ENCODE measurements at regions not wholly inside any gene's neighbourhood (a gene's known extent, or its start where the extent isn't known, plus 50 kb on each side); places are given as distances from the start of the nearest gene placed in this dataset.

DNA sequence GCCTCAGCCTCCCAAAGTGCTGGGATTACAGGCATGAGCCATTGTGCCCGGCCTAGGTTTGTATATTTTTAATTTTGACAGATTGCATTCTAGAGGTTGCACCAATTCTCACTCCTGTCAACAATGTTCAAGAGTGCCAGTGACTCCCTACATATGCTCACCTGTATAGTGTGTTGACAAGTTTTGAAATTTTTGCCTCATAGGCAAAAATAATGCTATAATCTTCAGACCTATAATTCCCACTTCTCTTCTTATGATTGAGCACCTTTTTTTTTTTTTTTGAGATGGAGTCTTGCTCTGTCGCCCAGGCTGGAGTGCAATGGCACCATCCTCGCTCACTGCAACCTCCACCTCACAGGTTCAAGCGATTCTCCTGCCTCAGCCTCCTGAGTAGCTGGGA is 139.7 kb downstream of the EVX1 start:
- TF ChIP-seq, protein P1, sequence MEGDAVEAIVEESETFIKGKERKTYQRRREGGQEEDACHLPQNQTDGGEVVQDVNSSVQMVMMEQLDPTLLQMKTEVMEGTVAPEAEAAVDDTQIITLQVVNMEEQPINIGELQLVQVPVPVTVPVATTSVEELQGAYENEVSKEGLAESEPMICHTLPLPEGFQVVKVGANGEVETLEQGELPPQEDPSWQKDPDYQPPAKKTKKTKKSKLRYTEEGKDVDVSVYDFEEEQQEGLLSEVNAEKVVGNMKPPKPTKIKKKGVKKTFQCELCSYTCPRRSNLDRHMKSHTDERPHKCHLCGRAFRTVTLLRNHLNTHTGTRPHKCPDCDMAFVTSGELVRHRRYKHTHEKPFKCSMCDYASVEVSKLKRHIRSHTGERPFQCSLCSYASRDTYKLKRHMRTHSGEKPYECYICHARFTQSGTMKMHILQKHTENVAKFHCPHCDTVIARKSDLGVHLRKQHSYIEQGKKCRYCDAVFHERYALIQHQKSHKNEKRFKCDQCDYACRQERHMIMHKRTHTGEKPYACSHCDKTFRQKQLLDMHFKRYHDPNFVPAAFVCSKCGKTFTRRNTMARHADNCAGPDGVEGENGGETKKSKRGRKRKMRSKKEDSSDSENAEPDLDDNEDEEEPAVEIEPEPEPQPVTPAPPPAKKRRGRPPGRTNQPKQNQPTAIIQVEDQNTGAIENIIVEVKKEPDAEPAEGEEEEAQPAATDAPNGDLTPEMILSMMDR (IDR thresholded peaks at IDR 0.05; ENCODE audit: poor library complexity), result no peak
- no peak for TF ChIP-seq EZH2 (IDR thresholded peaks at IDR 0.05; ENCODE audit: borderline replicate concordance)

Data from hepatocyte (in vitro differentiated cells).